Endothelial cell of umbilical vein (primary cell): ENCODE measurements at regions not wholly inside any gene's neighbourhood (a gene's known extent, or its start where the extent isn't known, plus 50 kb on each side); places are given as distances from the start of the nearest gene placed in this dataset.

ENCODE experiments used
- BruUV-seq: library from RNA; stranded (reverse); fragments of 400-500 nt; replicated peaks from 2 replicates; lab custom pipeline; 2021; lab: Mats Ljungman, UMichigan
- CTCF ChIA-PET: fragments of 300-600, 350-600 bp; sonication (Branson Sonifier 250); formaldehyde crosslinking; loops from one replicate; lab custom pipeline; 2021; ENCODE audit warnings: antibody characterized with exemption, inconsistent platforms; lab: Charles Lee
- POLR2A ChIA-PET: fragments of 300-600, 350-600 bp; sonication (Branson Sonifier 250); formaldehyde crosslinking; loops from one replicate; lab custom pipeline; 2021; ENCODE audit warnings: antibody characterized with exemption, inconsistent platforms; lab: Charles Lee
- DNase-seq: peaks from one replicate; pipeline ENCODE4 v3.0.0-alpha.2; 2011; ENCODE audit warnings: low read depth, low spot score
- FAIRE-seq: peaks from 2 replicates; lab custom pipeline; 2011; peaks lifted over from hg19 to GRCh38; lab: Jason Lieb, UNC
- H2AFZ ChIP-seq: 2 replicates; pipeline ENCODE4 v1.6.0; 2012; ENCODE audit warnings: low read depth, low read length, control low read depth, inconsistent platforms
- H3K27ac ChIP-seq: 2 replicates; pipeline ENCODE4 v1.5.1; 2011; ENCODE audit warnings: low read depth, mild to moderate bottlenecking, control low read depth, low read length, moderate library complexity; ENCODE audit not compliant: insufficient read depth
- H3K27me3 ChIP-seq, 2 experiments: 2 replicates each; pipeline versions ENCODE4 v1.6.0 to v1.6.1; 2011; ENCODE audit warnings: low read length in 2 of 2, mixed read lengths in 1 of 2; ENCODE audit not compliant: control insufficient read depth in 2 of 2, insufficient read depth in 2 of 2
- H3K36me3 ChIP-seq, 2 experiments: 2 replicates in 1 of 2; 3 replicates in 1 of 2; pipeline ENCODE4 v1.5.1; 2011; ENCODE audit warnings: low read length in 2 of 2, mild to moderate bottlenecking in 1 of 2, moderate library complexity in 1 of 2; ENCODE audit not compliant: control insufficient read depth in 2 of 2, insufficient read depth in 2 of 2; ENCODE audit errors: extremely low read depth in 1 of 2
- H3K4me1 ChIP-seq: 3 replicates; pipeline ENCODE4 v1.5.1; 2011; ENCODE audit warnings: mild to moderate bottlenecking, low read length; ENCODE audit not compliant: control insufficient read depth, insufficient read depth; ENCODE audit errors: extremely low read depth
- H3K4me2 ChIP-seq: 2 replicates; pipeline ENCODE4 v1.6.1; 2011; ENCODE audit warnings: low read length, control low read depth, mixed read lengths; ENCODE audit not compliant: insufficient read depth
- H3K4me3 ChIP-seq, 3 experiments: fragments of 200-600 bp in 1 of 3; sonication (generic), shearing (Covaris generic) in 1 of 3; replicated peaks in 1 of 3; 2 replicates each; pipeline ENCODE4 v1.5.1; 2011 to 2016; ENCODE audit warnings: control low read depth in 3 of 3, low read length in 3 of 3, mild to moderate bottlenecking in 2 of 3, inconsistent platforms in 1 of 3, low read depth in 1 of 3, moderate library complexity in 1 of 3; ENCODE audit not compliant: insufficient read depth in 1 of 3
- H3K79me2 ChIP-seq: 2 replicates; pipeline ENCODE4 v1.6.0; 2012; ENCODE audit warnings: low read length, inconsistent platforms; ENCODE audit not compliant: control insufficient read depth, insufficient read depth
- H3K9ac ChIP-seq: replicated peaks from 2 replicates; pipeline ENCODE3; 2011; ENCODE audit warnings: low read length, control low read depth; ENCODE audit not compliant: insufficient read depth; ENCODE audit errors: extremely low read depth
- H3K9me1 ChIP-seq: replicated peaks from 3 replicates; pipeline ENCODE4 v1.6.0; 2011; ENCODE audit warnings: mild to moderate bottlenecking, low read length; ENCODE audit not compliant: control insufficient read depth, insufficient read depth; ENCODE audit errors: extremely low read depth
- H3K9me3 ChIP-seq: replicated peaks from 2 replicates; pipeline ENCODE4 v1.5.1; 2012; ENCODE audit warnings: low read length, inconsistent platforms; ENCODE audit not compliant: control insufficient read depth, insufficient read depth
- H4K20me1 ChIP-seq: replicated peaks from 2 replicates; pipeline ENCODE3; 2011; ENCODE audit warnings: mild to moderate bottlenecking, low read length; ENCODE audit not compliant: control insufficient read depth, insufficient read depth; ENCODE audit errors: extremely low read depth
- EZH2 ChIP-seq: IDR thresholded peaks from 2 replicates; pipeline ENCODE4 v1.6.1; 2012; ENCODE audit warnings: borderline replicate concordance, low read depth, mild to moderate bottlenecking, moderate library complexity, low read length, inconsistent platforms; ENCODE audit not compliant: severe bottlenecking
- GATA2 ChIP-seq: IDR thresholded peaks from 2 replicates; pipeline ENCODE4 v1.7.0; 2011; ENCODE audit warnings: low read depth, mild to moderate bottlenecking, moderate library complexity, mixed read lengths, low read length; ENCODE audit not compliant: insufficient read length, insufficient read depth
- JUN ChIP-seq: IDR thresholded peaks from 2 replicates; pipeline ENCODE4 v1.6.1; 2011; ENCODE audit warnings: borderline replicate concordance, low read depth; ENCODE audit not compliant: insufficient read length, insufficient read depth
- MAX ChIP-seq: IDR thresholded peaks from 2 replicates; pipeline ENCODE4 v1.6.1; 2011; ENCODE audit not compliant: insufficient read depth, insufficient read length
- POLR2A ChIP-seq: IDR thresholded peaks from 2 replicates; pipeline ENCODE4 v1.6.1; 2012; ENCODE audit warnings: low read depth, mild to moderate bottlenecking, control low read depth, low read length
- POLR2AphosphoS5 ChIP-seq: IDR thresholded peaks from 2 replicates; pipeline ENCODE4 v1.6.1; 2012; ENCODE audit warnings: low read depth, mild to moderate bottlenecking, control low read depth, low read length, moderate library complexity; ENCODE audit not compliant: insufficient read depth
- dilution Hi-C: fragments of 300-500 bp; cut with MboI; formaldehyde crosslinking; loops from one replicate; pipeline ENCODE4 v1.15.0; 2019; ENCODE audit warnings: low sequenced_read_pairs; ENCODE audit not compliant: extremely low pct_ligation_motif_present
- intact Hi-C: fragments of 100-400 bp; cut with micrococcal nuclease; formaldehyde crosslinking; loops from one replicate; pipeline ENCODE4 v1.10.0; 2022

GRCh38 chrX:129176710-129177109 lies 346.6 kb downstream of the SMARCA1 start:
- intact Hi-C loops = no loop called here
- CTCF ChIA-PET = no interaction called here
- Histone ChIP-seq H3K9me3 (no peaks in the 10 kb centered on the region), H3K9ac (no peak overlapping the region), H4K20me1 (no peaks in the 10 kb centered on the region), H3K4me3 (no peak overlapping the region), H3K4me1 (no peaks in the 10 kb centered on the region), H3K4me2 (no peak overlapping the region), H3K27ac (no peak overlapping the region), H3K9me1 (no peaks in the 10 kb centered on the region), H2AFZ (no peak overlapping the region), H3K27me3 (no peaks in the 10 kb centered on the region), H3K79me2 (no peaks in the 10 kb centered on the region), H3K36me3 (no peaks in the 10 kb centered on the region)
- DNase-seq (no peak), FAIRE-seq (no peak)
- POLR2A ChIA-PET = no interaction called here
- no TSS peak for BruUV-seq
- dilution Hi-C loops = no loop called here
- TF ChIP-seq MAX = no peak

GRCh38 chrX:129161108-129161507 lies 362.2 kb downstream of the SMARCA1 start:
- no peak overlapping the region for H3K9ac ChIP-seq
- no peaks in the 10 kb centered on the region for H3K27me3 ChIP-seq
- TF ChIP-seq POLR2AphosphoS5 = no peak
- no peak for TF ChIP-seq EZH2
- no peak for TF ChIP-seq MAX
- no peak for TF ChIP-seq POLR2A
- no peak for TF ChIP-seq JUN
- TF ChIP-seq GATA2 = no peak
- no peaks in the 10 kb centered on the region for H4K20me1 ChIP-seq
- H3K27ac ChIP-seq = no peak overlapping the region
- FAIRE-seq (no peak), DNase-seq (no peak)
- no peak overlapping the region for H2AFZ ChIP-seq
- POLR2A ChIA-PET = no interaction called here
- intact Hi-C loops = no loop called here
- H3K4me1 ChIP-seq = no peaks in the 10 kb centered on the region
- CTCF ChIA-PET = no interaction called here
- no peak overlapping the region for H3K4me3 ChIP-seq
- no peaks in the 10 kb centered on the region for H3K79me2 ChIP-seq
- no peaks in the 10 kb centered on the region for H3K9me1 ChIP-seq
- no peak overlapping the region for H3K4me2 ChIP-seq
- no peaks in the 10 kb centered on the region for H3K36me3 ChIP-seq
- dilution Hi-C loops = no loop called here
- BruUV-seq = no TSS peak
- H3K9me3 ChIP-seq = no peaks in the 10 kb centered on the region
